ENCODE measurements at regions not wholly inside any gene's neighbourhood (a gene's known extent, or its start where the extent isn't known, plus 50 kb on each side); places are given as distances from the start of the nearest gene placed in this dataset.

GRCh38 chr3:118792191-118792590 is 242.5 kb downstream of the IGSF11 start:
- DNase-seq, result no peak
- TF ChIP-seq POLR2A (IDR thresholded peaks at IDR 0.05) (no peak), CTCF (IDR thresholded peaks at IDR 0.05) (no peak)

GRCh38 chr3:118793176-118793575 is 241.5 kb downstream of the IGSF11 start:
- DNase-seq, result no peak
- Histone ChIP-seq H3K4me3 (no peak overlapping the region), H3K27me3 (no peaks in the 10 kb centered on the region), H3K4me1 (no peaks in the 10 kb centered on the region), H3K27ac (no peak overlapping the region), H3K9me3 (no peaks in the 10 kb centered on the region), H3K36me3 (no peaks in the 10 kb centered on the region)
- TF ChIP-seq CTCF (IDR thresholded peaks at IDR 0.05) (no peak), POLR2A (IDR thresholded peaks at IDR 0.05) (no peak)

More at GRCh38 chr3:118792191-118792590, 242.5 kb downstream of the IGSF11 start:
- Histone ChIP-seq H3K4me1 (no peaks in the 10 kb centered on the region), H3K27ac (no peak overlapping the region), H3K27me3 (no peaks in the 10 kb centered on the region), H3K9me3 (no peaks in the 10 kb centered on the region), H3K36me3 (no peaks in the 10 kb centered on the region), H3K4me3 (no peak overlapping the region)

- DNase-seq, result no peak
- no peak for TF ChIP-seq CTCF (IDR thresholded peaks at IDR 0.05)
- TF ChIP-seq POLR2A (IDR thresholded peaks at IDR 0.05), result no peak
- Histone ChIP-seq H3K27me3 (no peaks in the 10 kb centered on the region), H3K4me1 (no peaks in the 10 kb centered on the region), H3K4me3 (no peak overlapping the region), H3K36me3 (no peaks in the 10 kb centered on the region), H3K27ac (no peak overlapping the region), H3K9me3 (no peaks in the 10 kb centered on the region)
Measured at GRCh38 chr3:118799303-118799702, 235.3 kb downstream of the IGSF11 start.

- H3K9me3 ChIP-seq, result no peaks in the 10 kb centered on the region
- no peaks in the 10 kb centered on the region for H3K36me3 ChIP-seq
- no peaks in the 10 kb centered on the region for H3K4me1 ChIP-seq
- no peak for TF ChIP-seq CTCF (IDR thresholded peaks at IDR 0.05)
- TF ChIP-seq POLR2A (IDR thresholded peaks at IDR 0.05), result no peak
- H3K4me3 ChIP-seq, result no peak overlapping the region
- H3K27ac ChIP-seq, result no peak overlapping the region
- no peak for DNase-seq
- H3K27me3 ChIP-seq, result no peaks in the 10 kb centered on the region
Measured at GRCh38 chr3:118801899-118802298, 232.7 kb downstream of the IGSF11 start.

GRCh38 chr3:118802325-118803095 is 232.1 kb downstream of the IGSF11 start:
- no peak for DNase-seq
- H3K4me3 ChIP-seq, result no peak overlapping the region
- H3K27ac ChIP-seq, result no peak overlapping the region
- no peaks in the 10 kb centered on the region for H3K36me3 ChIP-seq
- no peaks in the 10 kb centered on the region for H3K4me1 ChIP-seq
- no peak for TF ChIP-seq CTCF (IDR thresholded peaks at IDR 0.05)
- no peak for TF ChIP-seq POLR2A (IDR thresholded peaks at IDR 0.05)
- no peaks in the 10 kb centered on the region for H3K27me3 ChIP-seq
- no peaks in the 10 kb centered on the region for H3K9me3 ChIP-seq

All from Peyer's patch (tissue), 4 donors.